ENCODE measurements at regions not wholly inside any gene's neighbourhood (a gene's known extent, or its start where the extent isn't known, plus 50 kb on each side); places are given as distances from the start of the nearest gene placed in this dataset.

- DNase-seq: no peak
- no peak for ATAC-seq (ENCODE audit: low read depth in 2 of 2)
- no peaks in the 10 kb centered on the region for H3K36me3 Mint-ChIP-seq
- no peaks in the 10 kb centered on the region for H3K9me3 Mint-ChIP-seq
- no peaks in the 10 kb centered on the region for H3K27me3 Mint-ChIP-seq
- H3K4me1 Mint-ChIP-seq: no peaks in the 10 kb centered on the region
- H3K4me3 Mint-ChIP-seq: no peak overlapping the region
- no peak overlapping the region for H3K27ac Mint-ChIP-seq
These were observed 95.3 kb upstream of the FSTL4 start for GRCh38 chr5:133707629-133708028.

GRCh38 chr5:133706506-133707430 is 94.4 kb upstream of the FSTL4 start:
- no peak overlapping the region for H3K4me3 Mint-ChIP-seq
- H3K27ac Mint-ChIP-seq: no peak overlapping the region
- ATAC-seq (ENCODE audit: low read depth in 2 of 2) (no peak), DNase-seq (no peak)
- no peaks in the 10 kb centered on the region for H3K4me1 Mint-ChIP-seq
- no peaks in the 10 kb centered on the region for H3K27me3 Mint-ChIP-seq
- no peaks in the 10 kb centered on the region for H3K9me3 Mint-ChIP-seq
- no peaks in the 10 kb centered on the region for H3K36me3 Mint-ChIP-seq

DNA sequence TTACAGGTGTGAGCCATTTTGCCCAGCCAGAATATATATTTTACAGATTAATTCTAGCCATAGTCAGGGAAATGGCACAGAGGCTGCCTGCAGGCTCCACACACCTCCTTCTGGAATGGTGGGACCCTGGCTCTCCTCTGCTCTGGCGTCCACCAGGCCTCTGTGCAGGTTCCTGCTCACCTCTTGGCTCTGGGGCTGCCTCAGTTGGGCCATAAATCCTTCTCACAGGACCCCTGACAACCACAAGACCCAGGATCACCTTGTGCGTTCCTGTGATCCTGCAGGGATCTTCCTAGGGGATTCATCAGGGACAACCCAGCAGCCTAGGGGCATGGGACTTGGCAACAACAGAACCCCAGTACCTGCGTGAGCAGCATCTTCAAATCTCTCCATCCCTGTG is 93.0 kb upstream of the FSTL4 start:
- H3K36me3 Mint-ChIP-seq: peaks cover 0 to 2% of the 10 kb centered on the region in 2 donors
- DNase-seq: no peak
- no peak for ATAC-seq (ENCODE audit: low read depth in 2 of 2)
- H3K27me3 Mint-ChIP-seq: peaks cover 0 to 2% (median 2%) of the 10 kb centered on the region in 3 donors
- H3K9me3 Mint-ChIP-seq: peaks cover 0 to 2% (median 0%) of the 10 kb centered on the region in 7 donors
- no peak overlapping the region for H3K27ac Mint-ChIP-seq
- H3K4me3 Mint-ChIP-seq: no peak overlapping the region
- H3K4me1 Mint-ChIP-seq: no peaks in the 10 kb centered on the region

DNA sequence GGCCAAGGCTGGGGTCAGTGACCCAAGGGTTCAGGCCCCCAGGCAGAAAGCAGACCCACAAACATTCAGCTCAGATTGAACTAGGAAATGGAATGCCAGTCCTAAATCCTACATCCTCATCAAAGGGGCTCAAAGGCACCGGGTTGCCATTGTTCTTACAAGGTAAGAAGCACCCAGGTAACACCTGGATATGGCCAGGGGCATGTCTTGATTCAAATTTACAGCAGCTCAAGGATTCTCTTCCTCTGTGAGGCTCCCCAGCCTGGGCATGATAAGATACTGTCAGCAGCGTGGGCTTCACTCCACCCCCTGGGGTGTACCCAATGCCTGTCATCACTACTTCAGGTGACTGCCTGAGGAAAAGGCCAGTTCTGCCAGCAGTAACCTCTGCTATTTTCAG is 92.1 kb upstream of the FSTL4 start:
- Mint-ChIP-seq H3K4me1 (no peaks in the 10 kb centered on the region), H3K27me3 (peaks cover 0 to 8% (median 7%) of the 10 kb centered on the region in 3 donors), H3K9me3 (peaks cover 0 to 6% (median 0%) of the 10 kb centered on the region in 7 donors), H3K27ac (peak overlapping the region in 1 of 6 donors; percentile 60), H3K4me3 (no peak overlapping the region), H3K36me3 (peaks cover 0 to 8% of the 10 kb centered on the region in 2 donors)
- no peak for DNase-seq
- ATAC-seq (ENCODE audit: low read depth in 2 of 2): no peak

GRCh38 chr5:133703935-133704334 is 91.6 kb upstream of the FSTL4 start:
- ATAC-seq (ENCODE audit: low read depth in 2 of 2) (no peak), DNase-seq (no peak)
- peaks cover 0 to 8% of the 10 kb centered on the region in 2 donors for H3K36me3 Mint-ChIP-seq
- H3K4me1 Mint-ChIP-seq: no peaks in the 10 kb centered on the region
- no peak overlapping the region for H3K4me3 Mint-ChIP-seq
- H3K9me3 Mint-ChIP-seq: peaks cover 0 to 6% (median 0%) of the 10 kb centered on the region in 7 donors
- peak overlapping the region in 1 of 6 donors; percentile 60 for H3K27ac Mint-ChIP-seq
- H3K27me3 Mint-ChIP-seq: peaks cover 0 to 8% (median 7%) of the 10 kb centered on the region in 3 donors

- peaks cover 0 to 8% (median 7%) of the 10 kb centered on the region in 3 donors for H3K27me3 Mint-ChIP-seq
- peaks cover 0 to 1% (median 0%) of the 10 kb centered on the region in 3 donors for H3K4me1 Mint-ChIP-seq
- H3K9me3 Mint-ChIP-seq: peaks cover 0 to 6% (median 0%) of the 10 kb centered on the region in 7 donors
- ATAC-seq (ENCODE audit: low read depth in 2 of 2): no peak
- H3K36me3 Mint-ChIP-seq: peaks cover 0 to 8% of the 10 kb centered on the region in 2 donors
- H3K27ac Mint-ChIP-seq: peak overlapping the region in 1 of 6 donors; percentile 70
- H3K4me3 Mint-ChIP-seq: no peak overlapping the region
- DNase-seq: no peak
These were observed 90.7 kb upstream of the FSTL4 start for GRCh38 chr5:133702791-133703770.

GRCh38 chr5:133701871-133702270 is 89.5 kb upstream of the FSTL4 start:
- ATAC-seq (ENCODE audit: low read depth in 2 of 2): no peak
- no peak for DNase-seq
- Mint-ChIP-seq H3K27ac (peak overlapping the region in 2 of 6 donors; percentile 36 to 79), H3K36me3 (peaks cover 0 to 8% of the 10 kb centered on the region in 2 donors), H3K4me1 (peaks cover 0 to 5% (median 0%) of the 10 kb centered on the region in 3 donors), H3K9me3 (peaks cover 0 to 6% (median 0%) of the 10 kb centered on the region in 7 donors), H3K4me3 (no peak overlapping the region), H3K27me3 (peaks cover 0 to 8% (median 7%) of the 10 kb centered on the region in 3 donors)

DNA sequence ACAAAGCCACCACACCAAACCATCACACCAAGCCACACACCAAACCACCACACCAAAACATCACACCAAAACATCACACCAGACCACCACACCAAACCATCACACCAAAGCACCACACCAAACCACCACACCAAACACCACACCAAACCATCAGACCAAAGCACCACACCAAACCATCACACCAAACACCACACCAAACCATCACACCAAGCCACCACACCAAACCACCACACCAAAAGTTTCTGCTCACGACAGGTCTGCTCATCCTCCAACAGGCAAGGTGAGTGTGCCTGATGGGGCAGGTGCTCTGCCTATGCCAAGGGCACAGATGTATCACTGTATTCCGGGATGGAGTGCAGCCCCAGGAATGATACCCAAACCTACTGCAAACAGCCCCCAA is 87.9 kb upstream of the FSTL4 start:
- no peak for ATAC-seq (ENCODE audit: low read depth in 2 of 2)
- Mint-ChIP-seq H3K9me3 (peaks cover 0 to 6% (median 0%) of the 10 kb centered on the region in 7 donors), H3K4me3 (no peak overlapping the region), H3K27ac (no peak overlapping the region), H3K36me3 (peaks cover 0 to 8% of the 10 kb centered on the region in 2 donors), H3K27me3 (peaks cover 0 to 17% (median 14%) of the 10 kb centered on the region in 3 donors), H3K4me1 (peaks cover 0 to 5% (median 0%) of the 10 kb centered on the region in 3 donors)
- no peak for DNase-seq

DNA sequence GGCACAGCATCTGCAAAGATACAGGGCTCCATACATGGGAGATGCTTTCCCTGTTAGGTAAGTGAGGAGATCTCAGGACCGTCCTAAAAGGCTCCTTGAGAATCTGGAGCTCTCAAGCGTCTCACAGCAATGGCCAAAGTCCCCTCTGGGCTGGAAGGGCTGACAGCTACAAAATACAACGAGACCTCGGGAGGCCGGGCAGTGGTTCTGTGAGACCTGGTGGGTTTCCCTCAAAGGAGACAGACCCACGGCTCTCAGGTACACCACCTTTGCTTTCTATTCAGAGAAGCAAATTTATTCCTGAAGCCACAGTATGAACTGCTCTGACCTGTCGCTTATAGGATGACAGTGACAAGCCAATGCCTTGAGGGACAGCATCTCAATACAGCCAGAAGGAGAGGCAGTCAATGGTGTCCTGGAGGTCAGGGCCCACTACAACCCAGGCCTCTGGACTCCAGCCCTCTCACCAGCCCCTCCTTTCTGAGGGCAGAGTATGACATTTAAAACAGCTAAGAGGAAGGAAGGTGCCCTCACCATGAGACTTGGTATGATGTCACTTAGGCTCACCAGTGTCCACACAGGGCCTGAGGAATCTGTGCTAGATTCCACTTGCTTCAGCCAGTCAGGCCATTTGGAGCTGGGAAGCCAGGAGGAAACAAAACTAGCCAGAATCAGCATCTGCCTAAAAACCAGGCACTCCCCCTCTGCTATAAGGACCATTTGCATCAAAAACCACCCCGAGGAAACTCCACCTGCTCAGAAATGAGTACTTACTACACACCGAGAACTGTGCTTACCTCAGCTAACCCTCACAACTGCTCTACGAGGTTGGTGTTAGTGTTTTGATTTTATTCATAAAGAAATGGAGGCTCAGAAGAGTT is 86.5 kb upstream of the FSTL4 start:
- H3K27me3 Mint-ChIP-seq: peaks cover 3 to 18% (median 17%) of the 10 kb centered on the region in 3 donors
- peaks cover 0 to 6% (median 0%) of the 10 kb centered on the region in 7 donors for H3K9me3 Mint-ChIP-seq
- no peak overlapping the region for H3K27ac Mint-ChIP-seq
- DNase-seq: no peak
- no peak overlapping the region for H3K4me3 Mint-ChIP-seq
- H3K4me1 Mint-ChIP-seq: peaks cover 0 to 5% (median 4%) of the 10 kb centered on the region in 3 donors
- peak in 1 of 2 donors; percentile 23 for ATAC-seq (ENCODE audit: low read depth in 2 of 2)
- H3K36me3 Mint-ChIP-seq: peaks cover 0 to 8% of the 10 kb centered on the region in 2 donors

- Mint-ChIP-seq H3K27ac (peak overlapping the region in 2 of 6 donors; percentile 62 to 63), H3K36me3 (peaks cover 0 to 8% of the 10 kb centered on the region in 2 donors), H3K4me3 (peak overlapping the region in 1 of 8 donors; percentile 29), H3K4me1 (peaks cover 0 to 5% (median 4%) of the 10 kb centered on the region in 3 donors), H3K9me3 (peaks cover 0 to 6% (median 0%) of the 10 kb centered on the region in 7 donors), H3K27me3 (peaks cover 3 to 18% (median 17%) of the 10 kb centered on the region in 3 donors)
- ATAC-seq (ENCODE audit: low read depth in 2 of 2) (no peak), DNase-seq (no peak)
These were observed 85.9 kb upstream of the FSTL4 start for GRCh38 chr5:133698259-133698554.

DNA sequence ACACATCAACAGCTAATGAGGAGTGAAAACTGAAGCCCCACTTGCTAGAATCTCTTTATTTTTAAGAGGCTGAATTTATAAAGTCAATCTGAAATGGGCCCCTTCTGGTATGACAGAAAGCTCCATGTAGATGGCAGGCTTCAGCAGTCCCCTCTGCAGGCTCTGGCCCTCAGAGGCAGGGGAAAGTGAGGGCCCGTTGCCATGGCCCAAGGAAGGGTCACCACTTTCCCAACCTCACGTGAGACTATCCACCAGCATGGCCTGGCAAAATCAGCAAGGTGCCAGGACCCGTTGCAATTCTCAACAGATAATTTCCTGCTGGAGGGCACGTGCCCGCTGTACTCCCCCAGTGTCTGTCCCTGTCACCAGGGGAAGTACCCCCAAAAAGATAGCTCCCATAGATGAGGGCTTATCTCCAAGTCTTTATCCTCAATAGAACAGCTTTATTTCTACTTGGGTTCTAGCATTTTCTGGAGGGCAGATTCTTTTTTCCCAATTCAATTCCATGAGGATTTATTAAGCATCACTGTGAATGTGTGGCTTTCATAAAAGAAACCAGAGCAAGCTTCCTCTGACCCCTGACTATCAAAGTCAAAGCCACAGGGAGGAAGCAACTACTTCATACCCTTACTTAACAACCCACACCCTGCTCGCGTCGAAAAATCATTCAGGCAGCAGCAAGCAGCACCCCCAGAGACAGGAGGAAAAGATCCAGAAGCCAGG is 85.4 kb upstream of the FSTL4 start:
- H3K4me1 Mint-ChIP-seq: peaks cover 0 to 5% (median 4%) of the 10 kb centered on the region in 3 donors
- ATAC-seq (ENCODE audit: low read depth in 2 of 2) (no peak), DNase-seq (no peak)
- H3K36me3 Mint-ChIP-seq: peaks cover 0 to 8% of the 10 kb centered on the region in 2 donors
- H3K27me3 Mint-ChIP-seq: peaks cover 3 to 18% (median 17%) of the 10 kb centered on the region in 3 donors
- H3K9me3 Mint-ChIP-seq: peaks cover 0 to 6% (median 0%) of the 10 kb centered on the region in 7 donors
- H3K27ac Mint-ChIP-seq: peak overlapping the region in 2 of 6 donors; percentile 62 to 63
- no peak overlapping the region for H3K4me3 Mint-ChIP-seq
